Aorta (tissue), 5 donors: ENCODE measurements at regions not wholly inside any gene's neighbourhood (a gene's known extent, or its start where the extent isn't known, plus 50 kb on each side); places are given as distances from the start of the nearest gene placed in this dataset.

ENCODE experiments used
- ATAC-seq: fragments of 200-7000 bp; cut with Tn5 transposase; one replicate; pipeline ENCODE4 v1.9.1; 2022; ENCODE audit warnings: moderate library complexity; ENCODE audit not compliant: low FRiP score
- DNase-seq, 2 donors: peaks; one replicate each; pipeline ENCODE4 v3.0.0-alpha.2; 2020
- H3K27ac ChIP-seq, 2 donors: one replicate each; pipeline ENCODE4 v1.5.1; 2013; ENCODE audit warnings: low read length in 2 of 2, mild to moderate bottlenecking in 2 of 2, moderate library complexity in 2 of 2, control low read depth in 1 of 2, inconsistent platforms in 1 of 2, low read depth in 1 of 2
- H3K27me3 ChIP-seq, 2 donors: one replicate each; pipeline ENCODE4 v1.6.1; 2013; ENCODE audit warnings: control low read depth in 1 of 2, low read length in 1 of 2, mild to moderate bottlenecking in 1 of 2, moderate library complexity in 1 of 2; ENCODE audit not compliant: insufficient read depth in 2 of 2, control insufficient read depth in 1 of 2
- H3K36me3 ChIP-seq, 2 donors: one replicate each; pipeline ENCODE4 v1.6.1; 2013; ENCODE audit warnings: control low read depth in 1 of 2, low read length in 1 of 2, mild to moderate bottlenecking in 1 of 2; ENCODE audit not compliant: insufficient read depth in 2 of 2, control insufficient read depth in 1 of 2
- H3K4me1 ChIP-seq, 2 donors: one replicate each; pipeline ENCODE4 v1.6.1; 2013; ENCODE audit warnings: low read length in 2 of 2, control low read depth in 1 of 2, mild to moderate bottlenecking in 1 of 2, moderate library complexity in 1 of 2; ENCODE audit not compliant: insufficient read depth in 2 of 2, control insufficient read depth in 1 of 2
- H3K4me3 ChIP-seq, 2 donors: one replicate each; pipeline ENCODE4 v1.5.1; 2013; ENCODE audit warnings: low read length in 2 of 2, control low read depth in 1 of 2, mild to moderate bottlenecking in 1 of 2
- H3K9me3 ChIP-seq: one replicate; pipeline ENCODE4 v1.6.1; 2013; ENCODE audit warnings: mild to moderate bottlenecking, low read length; ENCODE audit not compliant: control insufficient read depth
- WGBS, 2 donors: extraction: QIAGEN DNeasy Blood & Tissue Kit; methylation state at CpG; one replicate each; pipeline ENCODE4 v1.1.7; 2013; 5-methylcytosine and 5-hydroxymethylcytosine counted together
- intact Hi-C, 2 donors: fragments of 100-400 bp; cut with DNase I; formaldehyde crosslinking; loops; one replicate each; pipeline versions ENCODE4 v1.14.2 to v1.15.0; 2022
- donor health status: healthy with polysubstance abuse.
- donor health status: Bipolar disorder and iron deficiency.
- donor health status: DM: no; HTN: no; CAD: no.
- donor health status: DM: no; HTN: no; CAD: no.
- donor health status: DM: yes; HTN: yes; CAD: no.

DNA sequence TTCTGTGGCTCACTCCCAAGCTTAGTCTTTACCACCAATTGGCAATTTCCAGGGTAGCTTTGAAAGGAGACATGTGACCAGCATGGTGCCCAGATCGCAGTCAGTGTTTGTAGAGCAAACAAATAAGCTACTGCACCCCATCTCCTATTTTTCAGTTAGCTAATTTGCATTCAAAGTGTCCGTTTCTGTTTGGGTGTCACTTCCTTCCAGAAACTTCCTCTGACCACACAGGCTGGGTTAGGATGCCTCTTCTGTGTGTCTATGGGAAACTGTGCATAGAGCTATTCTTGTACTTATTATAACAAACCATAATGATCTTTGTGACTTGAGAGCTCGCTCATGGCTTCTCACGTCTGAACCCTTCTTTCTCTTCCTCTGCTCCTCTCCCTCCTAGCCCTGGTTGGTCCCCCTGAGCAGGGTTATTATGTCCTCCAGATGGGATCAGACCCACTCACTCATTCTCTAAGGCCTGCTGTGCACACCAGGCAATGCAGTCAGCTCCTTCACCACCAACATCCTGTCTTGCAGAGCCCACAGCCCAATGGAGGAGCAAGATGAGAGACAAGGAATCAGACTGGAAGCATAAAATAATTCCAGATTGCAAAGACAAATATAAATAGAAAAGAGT, 101.2 kb upstream of the ALK start:
- no peak for ATAC-seq
- H3K27me3 ChIP-seq: peaks cover 0 to 2% of the 10 kb centered on the region in 2 donors

DNA sequence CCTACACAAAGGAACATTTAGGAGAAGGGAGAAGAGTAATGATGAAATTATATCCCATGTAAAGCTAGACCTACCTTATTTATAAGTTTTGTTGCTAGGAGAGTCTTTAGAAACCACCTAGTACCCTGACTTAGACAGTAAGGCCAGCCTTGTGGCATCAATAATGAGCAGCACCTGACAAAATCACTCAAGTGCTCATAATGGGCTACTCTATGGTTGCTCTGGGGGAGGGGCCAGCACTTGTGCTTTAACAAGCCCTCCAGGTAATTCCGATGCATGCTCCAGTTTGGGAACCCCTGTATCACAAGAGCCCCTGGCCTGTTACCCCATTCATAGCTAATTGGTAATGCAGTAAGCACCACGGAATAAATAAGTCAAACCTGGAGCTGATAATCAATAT, 102.9 kb upstream of the ALK start:
- 90 to 96% methylated on average over 2 of the region's 2 CpGs for WGBS, 2 donors
- DNase-seq (no peak), ATAC-seq (no peak)
- no peaks in the 10 kb centered on the region for H3K4me1 ChIP-seq
- H3K27me3 ChIP-seq: peaks cover 0 to 2% of the 10 kb centered on the region in 2 donors
- no peaks in the 10 kb centered on the region for H3K9me3 ChIP-seq
- no peak overlapping the region for H3K27ac ChIP-seq
- intact Hi-C loops: no loop called here
- H3K4me3 ChIP-seq: no peak overlapping the region
- H3K36me3 ChIP-seq: no peaks in the 10 kb centered on the region

More for the DNA sequence above, 101.2 kb upstream of the ALK start:
- H3K27ac ChIP-seq: no peak overlapping the region
- no peaks in the 10 kb centered on the region for H3K9me3 ChIP-seq
- H3K36me3 ChIP-seq: no peaks in the 10 kb centered on the region
- no peak overlapping the region for H3K4me3 ChIP-seq
- WGBS, 2 donors: 56 to 63% methylated on average over 4 of the region's 4 CpGs
- no peak for DNase-seq
- no peaks in the 10 kb centered on the region for H3K4me1 ChIP-seq
- intact Hi-C loops: no loop called here

DNA sequence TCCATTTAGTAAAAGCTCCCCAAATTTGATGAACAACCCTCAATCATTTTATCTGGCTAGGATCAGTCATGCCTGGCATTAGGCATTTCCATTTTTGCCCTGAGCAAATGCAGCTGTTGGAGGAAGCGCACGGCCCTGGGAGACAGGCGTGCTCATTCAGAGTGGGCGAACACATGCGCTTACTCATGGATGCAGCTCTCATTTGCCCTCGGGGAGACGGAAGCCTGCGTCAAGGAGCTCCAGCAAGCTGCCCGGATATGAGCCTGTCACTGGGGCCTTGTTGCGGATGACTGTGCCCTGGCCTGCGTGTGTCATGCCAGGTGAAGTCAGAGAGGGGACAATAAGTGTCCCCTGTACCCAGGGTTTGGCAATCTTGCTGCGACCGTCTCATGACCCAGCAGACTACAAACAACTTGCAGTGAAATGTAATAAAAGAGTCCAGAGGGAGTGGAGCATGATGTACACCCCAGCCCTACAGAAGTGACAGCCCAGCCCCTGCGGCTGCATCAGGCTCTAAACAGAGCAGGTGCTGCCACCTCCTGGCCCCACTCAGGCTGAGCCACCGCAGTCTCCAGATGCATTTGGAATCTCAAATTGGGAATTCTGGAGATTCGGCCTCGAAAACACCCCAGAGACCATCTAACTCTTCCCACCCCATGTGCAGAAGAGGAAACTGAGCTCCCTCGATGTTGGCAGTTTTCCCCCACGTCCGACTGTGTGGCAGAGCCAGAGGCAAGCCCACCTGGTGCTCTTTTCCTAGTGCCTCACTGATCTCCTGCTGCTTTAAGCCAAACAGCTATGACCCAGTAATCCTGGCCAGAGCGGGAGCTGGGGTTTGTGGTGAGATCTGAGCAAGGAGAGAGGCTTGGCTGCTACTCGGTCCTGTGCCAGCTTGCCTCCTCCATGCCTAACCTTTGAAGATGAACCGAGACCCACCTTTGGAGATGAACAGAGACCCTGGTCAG, 105.0 kb upstream of the ALK start:
- 36 to 42% methylated on average over 23 of the region's 23 CpGs for WGBS, 2 donors
- Histone ChIP-seq H3K4me1 (no peaks in the 10 kb centered on the region), H3K4me3 (no peak overlapping the region), H3K27ac (no peak overlapping the region), H3K36me3 (no peaks in the 10 kb centered on the region), H3K9me3 (no peaks in the 10 kb centered on the region), H3K27me3 (peaks cover 0 to 2% of the 10 kb centered on the region in 2 donors)
- DNase-seq (no peak), ATAC-seq (no peak)
- intact Hi-C loops: no loop called here

DNA sequence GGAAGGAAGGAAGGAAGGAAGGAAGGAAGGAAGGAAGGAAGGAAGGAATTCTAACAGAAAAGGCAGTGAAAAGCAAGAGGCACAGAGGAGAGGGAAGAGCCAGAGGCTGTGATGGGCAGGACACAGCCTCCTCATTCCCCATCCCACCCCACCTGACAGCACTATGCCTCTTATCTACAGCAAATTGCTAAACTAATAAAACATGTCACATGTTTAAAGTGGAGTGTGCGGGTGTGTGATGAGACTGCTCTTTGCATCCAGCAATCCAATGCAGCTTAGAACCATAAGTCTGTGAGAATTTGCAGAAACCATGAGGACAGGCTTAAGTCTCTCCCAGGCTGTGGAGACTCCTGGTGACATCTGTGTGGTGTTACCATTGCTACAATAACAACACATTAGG, 108.4 kb upstream of the ALK start:
- H3K27ac ChIP-seq: no peak overlapping the region
- no peaks in the 10 kb centered on the region for H3K4me1 ChIP-seq
- intact Hi-C loops: no loop called here
- DNase-seq (no peak), ATAC-seq (no peak)
- H3K36me3 ChIP-seq: no peaks in the 10 kb centered on the region
- peaks cover 0 to 2% of the 10 kb centered on the region in 2 donors for H3K27me3 ChIP-seq
- H3K9me3 ChIP-seq: no peaks in the 10 kb centered on the region
- no peak overlapping the region for H3K4me3 ChIP-seq
- 73% methylated on average over 1 of the region's 1 CpG for WGBS, 2 donors

DNA sequence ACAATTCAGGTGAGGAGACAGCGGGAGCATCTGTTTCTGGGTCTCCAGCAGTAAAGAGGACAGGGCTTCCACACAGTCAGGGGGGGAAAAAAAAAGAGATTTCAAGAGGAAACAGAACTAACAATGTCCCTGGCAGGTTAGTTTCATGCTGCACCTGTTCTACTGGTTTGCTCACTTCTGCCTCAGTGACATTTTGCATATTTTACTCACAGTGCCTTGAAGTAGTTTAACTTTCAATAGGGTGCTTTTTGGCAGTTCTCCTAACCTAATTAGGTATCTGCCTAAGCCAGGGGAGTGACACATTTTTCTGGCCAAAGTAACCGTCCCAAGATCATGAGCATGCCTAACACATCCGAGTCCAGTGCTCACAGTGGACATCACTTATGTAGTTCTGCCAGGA, 109.0 kb upstream of the ALK start:
- Histone ChIP-seq H3K27ac (no peak overlapping the region), H3K9me3 (no peaks in the 10 kb centered on the region), H3K36me3 (no peaks in the 10 kb centered on the region), H3K27me3 (peaks cover 0 to 2% of the 10 kb centered on the region in 2 donors), H3K4me3 (no peak overlapping the region), H3K4me1 (no peaks in the 10 kb centered on the region)
- DNase-seq: no peak
- ATAC-seq: no peak
- intact Hi-C loops: no loop called here
- WGBS, 2 donors: 63 to 68% methylated on average over 3 of the region's 3 CpGs

DNA sequence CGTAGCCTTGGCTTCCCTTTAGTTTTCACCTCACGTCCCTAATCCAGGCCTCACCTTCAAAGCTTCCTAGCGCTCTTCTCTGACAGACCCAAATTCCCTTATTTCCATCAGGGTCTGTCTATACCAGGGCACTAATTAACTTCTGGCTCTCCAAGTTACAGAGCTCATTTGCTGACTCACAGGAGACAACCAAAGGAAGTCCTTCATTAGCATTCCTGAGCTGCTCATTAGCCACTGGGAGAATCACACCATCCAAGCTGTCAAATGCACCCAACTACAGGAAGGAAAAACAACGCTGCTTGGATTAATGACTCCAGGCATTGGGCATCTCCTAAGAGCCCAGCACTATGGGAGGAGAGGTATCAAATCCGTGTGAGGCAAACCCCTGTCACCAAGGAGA, 109.8 kb upstream of the ALK start:
- Histone ChIP-seq H3K36me3 (no peaks in the 10 kb centered on the region), H3K4me3 (no peak overlapping the region), H3K27me3 (peaks cover 0 to 2% of the 10 kb centered on the region in 2 donors), H3K27ac (no peak overlapping the region), H3K4me1 (no peaks in the 10 kb centered on the region), H3K9me3 (no peaks in the 10 kb centered on the region)
- DNase-seq (no peak), ATAC-seq (no peak)
- intact Hi-C loops: no loop called here
- 29 to 41% methylated on average over 5 of the region's 5 CpGs for WGBS, 2 donors

DNA sequence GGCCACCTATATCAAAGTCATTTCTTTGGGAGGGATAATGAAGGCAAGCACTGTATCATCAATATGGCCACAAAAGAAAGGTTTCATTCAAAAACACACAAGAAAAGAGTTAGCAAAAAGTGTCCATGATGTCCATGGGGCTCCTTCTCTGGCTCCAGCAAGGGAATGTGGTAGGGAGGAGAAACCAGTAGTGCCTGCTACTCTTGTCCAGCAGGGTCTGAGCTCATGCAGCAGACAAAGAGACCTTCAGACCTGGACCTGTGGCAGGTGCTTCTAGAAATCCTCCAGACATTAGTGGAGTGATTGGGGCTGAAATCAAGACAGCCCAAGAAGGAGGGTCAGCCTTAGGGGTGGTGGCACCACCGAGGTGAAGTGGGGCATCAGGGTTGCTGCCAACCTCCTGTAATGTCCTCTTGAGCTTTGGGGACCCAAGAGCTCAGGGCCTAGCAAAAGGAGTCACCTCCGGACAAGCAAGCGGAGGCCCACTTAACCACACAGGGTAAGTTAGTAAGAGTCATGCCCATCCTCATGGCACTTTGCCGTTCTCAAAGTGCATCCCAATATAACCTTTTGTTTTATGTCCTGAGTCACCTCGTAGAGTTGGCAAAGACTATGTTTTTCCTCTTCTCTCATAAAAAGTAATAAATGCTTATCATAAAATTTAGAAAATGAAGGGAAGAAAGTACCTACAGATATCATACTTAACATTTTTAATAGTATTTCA, 112.6 kb upstream of the YPEL5 start:
- no peak for DNase-seq
- Histone ChIP-seq H3K27me3 (peaks cover 0 to 2% of the 10 kb centered on the region in 2 donors), H3K27ac (no peak overlapping the region), H3K4me3 (no peak overlapping the region), H3K36me3 (no peaks in the 10 kb centered on the region), H3K9me3 (no peaks in the 10 kb centered on the region), H3K4me1 (no peaks in the 10 kb centered on the region)
- 81 to 83% methylated on average over 5 of the region's 5 CpGs for WGBS, 2 donors
- no peak for ATAC-seq
- intact Hi-C loops: no loop called here

DNA sequence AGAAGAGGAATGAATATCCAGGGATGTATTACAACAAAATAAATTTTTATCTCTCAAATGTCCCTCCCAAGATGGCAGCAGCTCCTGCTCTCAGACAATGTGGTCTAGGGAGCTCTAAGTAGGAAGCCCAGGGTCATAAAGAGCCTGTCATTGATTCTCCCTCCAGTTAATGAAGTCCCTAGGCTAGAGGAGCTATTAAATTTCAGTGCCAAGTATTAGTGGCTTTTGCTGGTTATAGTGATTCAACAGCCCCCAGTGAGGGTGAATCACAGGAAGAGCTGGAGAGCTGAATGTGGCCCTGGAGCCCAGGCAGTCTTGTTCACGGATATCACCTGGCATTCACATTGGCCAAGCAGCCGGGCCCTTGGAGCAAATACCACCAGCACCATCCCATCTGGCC, 109.8 kb upstream of the YPEL5 start:
- DNase-seq (no peak), ATAC-seq (no peak)
- no peaks in the 10 kb centered on the region for H3K9me3 ChIP-seq
- H3K4me1 ChIP-seq: no peaks in the 10 kb centered on the region
- WGBS, 2 donors: 87 to 92% methylated on average over 2 of the region's 2 CpGs
- H3K36me3 ChIP-seq: no peaks in the 10 kb centered on the region
- no peak overlapping the region for H3K4me3 ChIP-seq
- intact Hi-C loops: no loop called here
- no peak overlapping the region for H3K27ac ChIP-seq
- peaks cover 0 to 2% of the 10 kb centered on the region in 2 donors for H3K27me3 ChIP-seq
